ENCODE measurements at regions not wholly inside any gene's neighbourhood (a gene's known extent, or its start where the extent isn't known, plus 50 kb on each side); places are given as distances from the start of the nearest gene placed in this dataset.

DNA sequence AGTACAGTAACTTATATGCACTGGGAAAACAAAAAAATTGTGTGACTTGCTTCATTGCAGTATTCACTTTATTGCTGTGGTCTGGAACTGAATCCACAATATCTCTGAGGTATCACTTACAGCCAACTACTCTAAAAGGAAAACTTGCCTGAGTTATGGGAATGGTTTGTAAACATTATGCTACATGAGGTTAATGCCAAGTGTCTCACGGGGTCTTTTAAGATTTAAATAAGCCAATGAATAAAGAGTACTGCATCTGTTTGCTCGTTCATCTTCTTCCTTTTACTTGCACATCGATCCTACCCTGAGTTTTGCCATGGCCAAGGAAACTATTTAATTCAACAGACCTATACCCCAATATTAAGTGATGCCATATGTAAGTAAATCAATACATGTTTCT, 72.0 kb upstream of the API5 start:
- H3K4me3 ChIP-seq: no peak overlapping the region
- no peak for TF ChIP-seq POLR2AphosphoS5 (IDR thresholded peaks at IDR 0.05)
- no peak for TF ChIP-seq POLR2A (IDR thresholded peaks at IDR 0.05)
- TF ChIP-seq CTCF (IDR thresholded peaks at IDR 0.05): no peak
- no peaks in the 10 kb centered on the region for H3K36me3 ChIP-seq
- no peaks in the 10 kb centered on the region for H3K4me1 ChIP-seq
- peaks cover 0 to 2% of the 10 kb centered on the region in 2 donors for H3K27me3 ChIP-seq
- H3K9me3 ChIP-seq: peaks cover 0 to 11% of the 10 kb centered on the region in 2 donors
- no peak overlapping the region for H3K27ac ChIP-seq
- DNase-seq (ENCODE audit: low spot score in 2 of 2): no peak
- intact Hi-C loops (cut with DNase I; ENCODE audit: low total_unique reads): no loop called here

GRCh38 chr11:43242401-43242800, 69.4 kb upstream of the API5 start:
- Histone ChIP-seq H3K9me3 (peaks cover 0 to 1% of the 10 kb centered on the region in 2 donors), H3K36me3 (no peaks in the 10 kb centered on the region), H3K4me3 (no peak overlapping the region), H3K4me1 (no peaks in the 10 kb centered on the region), H3K27me3 (peaks cover 0 to 2% of the 10 kb centered on the region in 2 donors), H3K27ac (no peak overlapping the region)
- no peak for DNase-seq (ENCODE audit: low spot score in 2 of 2)
- TF ChIP-seq POLR2AphosphoS5 (IDR thresholded peaks at IDR 0.05) (no peak), CTCF (IDR thresholded peaks at IDR 0.05) (no peak), POLR2A (IDR thresholded peaks at IDR 0.05) (no peak)
- intact Hi-C loops (cut with DNase I; ENCODE audit: low total_unique reads): no loop called here

GRCh38 chr11:43243927-43244326, 67.9 kb upstream of the API5 start:
- H3K27ac ChIP-seq: no peak overlapping the region
- H3K4me3 ChIP-seq: no peak overlapping the region

GRCh38 chr11:43245466-43245865, 66.3 kb upstream of the API5 start:
- H3K36me3 ChIP-seq: no peaks in the 10 kb centered on the region

More at GRCh38 chr11:43243927-43244326, 67.9 kb upstream of the API5 start:
- no peak for DNase-seq (ENCODE audit: low spot score in 2 of 2)
- intact Hi-C loops (cut with DNase I; ENCODE audit: low total_unique reads): no loop called here
- Histone ChIP-seq H3K27me3 (peaks cover 0 to 7% of the 10 kb centered on the region in 2 donors), H3K9me3 (no peaks in the 10 kb centered on the region), H3K36me3 (no peaks in the 10 kb centered on the region), H3K4me1 (no peaks in the 10 kb centered on the region)
- TF ChIP-seq POLR2AphosphoS5 (IDR thresholded peaks at IDR 0.05): no peak
- no peak for TF ChIP-seq CTCF (IDR thresholded peaks at IDR 0.05)
- no peak for TF ChIP-seq POLR2A (IDR thresholded peaks at IDR 0.05)

DNA sequence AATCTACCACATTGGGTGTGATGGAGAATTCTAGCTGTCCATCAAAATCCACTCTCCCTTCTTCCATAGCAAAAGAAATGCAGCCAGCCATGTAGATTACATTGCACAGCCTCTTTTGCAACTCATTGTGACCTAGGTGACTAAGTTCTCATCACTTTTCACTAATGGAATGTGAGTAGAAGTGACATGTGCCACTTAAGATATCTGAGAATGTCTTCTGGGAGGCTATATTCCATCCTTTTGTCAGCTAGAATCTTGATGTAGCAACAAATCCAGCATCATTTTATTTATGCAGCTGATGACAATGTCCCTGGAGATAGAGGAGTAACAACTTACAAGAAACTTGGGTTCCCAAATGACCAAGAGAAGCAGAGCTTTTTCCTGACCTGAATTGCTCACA, 61.5 kb upstream of the API5 start:
- no peak for DNase-seq (ENCODE audit: low spot score in 2 of 2)
- Histone ChIP-seq H3K27me3 (peaks cover 0 to 5% of the 10 kb centered on the region in 2 donors), H3K4me1 (no peaks in the 10 kb centered on the region), H3K9me3 (no peaks in the 10 kb centered on the region), H3K4me3 (no peak overlapping the region), H3K27ac (no peak overlapping the region), H3K36me3 (no peaks in the 10 kb centered on the region)
- intact Hi-C loops (cut with DNase I; ENCODE audit: low total_unique reads): no loop called here
- TF ChIP-seq CTCF (IDR thresholded peaks at IDR 0.05) (no peak), POLR2A (IDR thresholded peaks at IDR 0.05) (no peak), POLR2AphosphoS5 (IDR thresholded peaks at IDR 0.05) (no peak)

More at GRCh38 chr11:43245466-43245865, 66.3 kb upstream of the API5 start:
- H3K4me1 ChIP-seq: no peaks in the 10 kb centered on the region
- intact Hi-C loops (cut with DNase I; ENCODE audit: low total_unique reads): no loop called here
- DNase-seq (ENCODE audit: low spot score in 2 of 2): no peak
- no peaks in the 10 kb centered on the region for H3K9me3 ChIP-seq
- TF ChIP-seq POLR2AphosphoS5 (IDR thresholded peaks at IDR 0.05) (no peak), POLR2A (IDR thresholded peaks at IDR 0.05) (no peak), CTCF (IDR thresholded peaks at IDR 0.05) (no peak)
- H3K4me3 ChIP-seq: no peak overlapping the region
- H3K27ac ChIP-seq: no peak overlapping the region
- H3K27me3 ChIP-seq: peaks cover 0 to 7% of the 10 kb centered on the region in 2 donors
